H9 (cell line): ENCODE measurements at regions not wholly inside any gene's neighbourhood (a gene's known extent, or its start where the extent isn't known, plus 50 kb on each side); places are given as distances from the start of the nearest gene placed in this dataset.

Experiments used
- DNase-seq: peaks from one replicate; pipeline ENCODE4 v3.0.0-alpha.2; 2017
- H2AFZ ChIP-seq: one replicate; pipeline ENCODE4 v1.6.1; 2013; ENCODE audit warnings: mild to moderate bottlenecking, low read length, control low read depth, moderate library complexity
- H2AK5ac ChIP-seq: 2 replicates; pipeline ENCODE4 v1.6.1; 2013; ENCODE audit warnings: low read length, control low read depth, mixed read lengths; ENCODE audit not compliant: insufficient read length
- H2BK120ac ChIP-seq: one replicate; pipeline ENCODE4 v1.6.1; 2013; ENCODE audit warnings: low read depth, mild to moderate bottlenecking, low read length, control low read depth, inconsistent platforms; ENCODE audit not compliant: poor library complexity, severe bottlenecking
- H2BK12ac ChIP-seq: 2 replicates; pipeline ENCODE4 v1.6.1; 2013; ENCODE audit warnings: low read length, control low read depth, mixed read lengths, low read depth; ENCODE audit not compliant: insufficient read length
- H2BK15ac ChIP-seq: 2 replicates; pipeline ENCODE4 v1.6.1; 2013; ENCODE audit warnings: low read depth, low read length, control low read depth
- H2BK20ac ChIP-seq: one replicate; pipeline ENCODE4 v1.6.1; 2013; ENCODE audit warnings: low read depth, mild to moderate bottlenecking, low read length, control low read depth, inconsistent platforms; ENCODE audit not compliant: poor library complexity, severe bottlenecking
- H2BK5ac ChIP-seq: 2 replicates; pipeline ENCODE4 v1.6.1; 2013; ENCODE audit warnings: low read length, control low read depth, mixed read lengths; ENCODE audit not compliant: insufficient read length
- H3K14ac ChIP-seq: 2 replicates; pipeline ENCODE4 v1.6.1; 2013; ENCODE audit warnings: low read length, control low read depth; ENCODE audit not compliant: insufficient read depth
- H3K18ac ChIP-seq: 2 replicates; pipeline ENCODE4 v1.6.1; 2013; ENCODE audit warnings: low read depth, mild to moderate bottlenecking, mixed read lengths, low read length, control low read depth; ENCODE audit not compliant: insufficient read length
- H3K23ac ChIP-seq: 2 replicates; pipeline ENCODE4 v1.6.1; 2013; ENCODE audit warnings: low read length, control low read depth, mixed read lengths, low read depth; ENCODE audit not compliant: insufficient read length
- H3K23me2 ChIP-seq: 2 replicates; pipeline ENCODE4 v1.6.1; 2013; ENCODE audit warnings: low read depth, mild to moderate bottlenecking, mixed read lengths, low read length, control low read depth; ENCODE audit not compliant: insufficient read length, poor library complexity, severe bottlenecking
- H3K27ac ChIP-seq: 2 replicates; pipeline ENCODE4 v1.5.1; 2013; ENCODE audit warnings: low read length, control low read depth, mixed read lengths, low read depth; ENCODE audit not compliant: insufficient read length
- H3K27me3 ChIP-seq: 2 replicates; pipeline ENCODE4 v1.6.1; 2013; ENCODE audit warnings: low read length, control low read depth, inconsistent platforms; ENCODE audit not compliant: insufficient read depth
- H3K4ac ChIP-seq: 2 replicates; pipeline ENCODE4 v1.6.1; 2013; ENCODE audit warnings: low read depth, mild to moderate bottlenecking, control low read depth, inconsistent platforms, low read length, moderate library complexity
- H3K4me1 ChIP-seq: 2 replicates; pipeline ENCODE4 v1.6.1; 2013; ENCODE audit warnings: low read length, control low read depth, inconsistent platforms; ENCODE audit not compliant: insufficient read depth
- H3K4me2 ChIP-seq: 2 replicates; pipeline ENCODE4 v1.6.1; 2013; ENCODE audit warnings: low read length, control low read depth, mixed read lengths; ENCODE audit not compliant: insufficient read length, insufficient read depth
- H3K56ac ChIP-seq: 2 replicates; pipeline ENCODE4 v1.6.1; 2013; ENCODE audit warnings: low read depth, mild to moderate bottlenecking, mixed read lengths, low read length, control low read depth; ENCODE audit not compliant: insufficient read length
- H3K79me1 ChIP-seq: 2 replicates; pipeline ENCODE4 v1.6.1; 2013; ENCODE audit warnings: low read depth, mild to moderate bottlenecking, moderate library complexity, low read length, control low read depth, inconsistent platforms; ENCODE audit not compliant: insufficient read depth, poor library complexity, severe bottlenecking
- H3K79me2 ChIP-seq: 2 replicates; pipeline ENCODE4 v1.6.1; 2013; ENCODE audit warnings: low read length, control low read depth, inconsistent platforms; ENCODE audit not compliant: insufficient read depth
- H3K9ac ChIP-seq: 2 replicates; pipeline ENCODE4 v1.6.1; 2013; ENCODE audit warnings: low read length, control low read depth, mixed read lengths; ENCODE audit not compliant: insufficient read length; ENCODE audit errors: extremely low read depth
- H3K9me3 ChIP-seq: one replicate; pipeline ENCODE4 v1.6.1; 2013; ENCODE audit warnings: low read depth, low read length, inconsistent platforms; ENCODE audit not compliant: control insufficient read depth
- H3T11ph ChIP-seq: one replicate; pipeline ENCODE4 v1.6.1; 2013; ENCODE audit warnings: mild to moderate bottlenecking, low read length, control low read depth, inconsistent platforms
- H4K20me1 ChIP-seq: one replicate; pipeline ENCODE4 v1.6.1; 2013; ENCODE audit not compliant: control insufficient read depth, insufficient read length, insufficient read depth
- H4K5ac ChIP-seq: 2 replicates; pipeline ENCODE4 v1.6.1; 2013; ENCODE audit warnings: low read depth, mild to moderate bottlenecking, mixed read lengths, low read length, control low read depth; ENCODE audit not compliant: insufficient read length
- H4K8ac ChIP-seq: replicated peaks from 2 replicates; pipeline ENCODE4 v1.6.1; 2013; ENCODE audit warnings: low read length, control low read depth, mixed read lengths, low read depth; ENCODE audit not compliant: insufficient read length
- H4K91ac ChIP-seq: 2 replicates; pipeline ENCODE4 v1.6.1; 2013; ENCODE audit warnings: low read depth, mild to moderate bottlenecking, moderate library complexity, mixed read lengths, low read length, control low read depth; ENCODE audit not compliant: insufficient read length
- H3K27ac Mint-ChIP-seq, 3 experiments: 2 replicates in 2 of 3; 3 replicates in 1 of 3; pipeline ENCODE4 v1.8.0; 2020 to 2021; ENCODE audit warnings: mixed read lengths in 3 of 3, mild to moderate bottlenecking in 1 of 3, moderate library complexity in 1 of 3
- H3K27me3 Mint-ChIP-seq: 2 replicates; pipeline ENCODE4 v1.8.0; 2021; ENCODE audit warnings: low read depth, mild to moderate bottlenecking, moderate library complexity, mixed read lengths
- H3K36me3 Mint-ChIP-seq, 3 experiments: 2 replicates in 2 of 3; 3 replicates in 1 of 3; pipeline ENCODE4 v1.8.0; 2020 to 2021; ENCODE audit warnings: low read depth in 3 of 3, mixed read lengths in 3 of 3; ENCODE audit not compliant: insufficient read depth in 1 of 3
- H3K4me1 Mint-ChIP-seq, 2 experiments: 2 replicates each; pipeline ENCODE4 v1.8.0; 2020; ENCODE audit warnings: mixed read lengths in 2 of 2
- H3K4me3 Mint-ChIP-seq, 2 experiments: 2 replicates in 1 of 2; 3 replicates in 1 of 2; pipeline ENCODE4 v1.8.0; 2020 to 2021; ENCODE audit warnings: mild to moderate bottlenecking in 2 of 2, mixed read lengths in 2 of 2, moderate library complexity in 1 of 2
- H3K9me3 Mint-ChIP-seq, 2 experiments: 2 replicates in 1 of 2; 3 replicates in 1 of 2; pipeline ENCODE4 v1.8.0; 2020; ENCODE audit warnings: mild to moderate bottlenecking in 2 of 2, mixed read lengths in 2 of 2, moderate library complexity in 1 of 2
- WGBS: extraction: QIAGEN DNeasy Blood & Tissue Kit; methylation state at CpG from one replicate; pipeline ENCODE4 v1.1.7; 2013; ENCODE audit warnings: missing lambda C conversion rate, low lambda C conversion rate, mixed read lengths; ENCODE audit not compliant: insufficient read length; ENCODE audit errors: extremely low coverage; 5-methylcytosine and 5-hydroxymethylcytosine counted together
- TF ChIP-seq, protein P1 (sequence below): fragments of 200-600 bp; sonication (generic); conservative IDR thresholded peaks from 3 replicates; pipeline ENCODE4 v1.8.0; 2021; ENCODE audit warnings: antibody characterized with exemption, mild to moderate bottlenecking

- H3K27me3 ChIP-seq = no peaks in the 10 kb centered on the region
- no peaks in the 10 kb centered on the region for H4K20me1 ChIP-seq
- no peak overlapping the region for H2BK120ac ChIP-seq
- H2AFZ ChIP-seq = no peak overlapping the region
- no CpG with 5 or more reads among the region's 1 CpG for WGBS
- no peak for DNase-seq
- Mint-ChIP-seq H3K27me3 (no peaks in the 10 kb centered on the region), H3K9me3 (no peaks in the 10 kb centered on the region; a peak in 3 of 5 replicates), H3K27ac (peak overlapping the region in 1 of 3 experiments; percentile 70; a peak in 2 of 7 replicates), H3K36me3 (peaks cover 0 to 4% (median 0%) of the 10 kb centered on the region in 3 experiments; a peak in 3 of 7 replicates), H3K4me3 (no peak overlapping the region), H3K4me1 (peaks cover 0 to 8% of the 10 kb centered on the region in 2 experiments; a peak in 2 of 4 replicates)
- H3K9ac ChIP-seq = no peak overlapping the region
- H3K4ac ChIP-seq = no peak overlapping the region
- H4K5ac ChIP-seq = no peak overlapping the region
- no peak overlapping the region for H3K14ac ChIP-seq
- no peak overlapping the region for H3K18ac ChIP-seq
- H3K23ac ChIP-seq = no peak overlapping the region
- no peak overlapping the region for H2AK5ac ChIP-seq
- no peak overlapping the region for H4K8ac ChIP-seq
- H3K27ac ChIP-seq = no peak overlapping the region
- H2BK5ac ChIP-seq = no peak overlapping the region
- H3K56ac ChIP-seq = no peak overlapping the region
- H2BK20ac ChIP-seq = no peak overlapping the region
- H3K4me2 ChIP-seq = no peak overlapping the region
- H3K4me1 ChIP-seq = no peaks in the 10 kb centered on the region
- no peaks in the 10 kb centered on the region for H3K79me1 ChIP-seq
- H3K23me2 ChIP-seq = no peaks in the 10 kb centered on the region
- no peaks in the 10 kb centered on the region for H3K9me3 ChIP-seq
- H3K79me2 ChIP-seq = no peaks in the 10 kb centered on the region
- no peak overlapping the region for H4K91ac ChIP-seq
- no peak overlapping the region for H3T11ph ChIP-seq
- no peak overlapping the region for H2BK15ac ChIP-seq
- no peak overlapping the region for H2BK12ac ChIP-seq
- TF ChIP-seq, protein P1, sequence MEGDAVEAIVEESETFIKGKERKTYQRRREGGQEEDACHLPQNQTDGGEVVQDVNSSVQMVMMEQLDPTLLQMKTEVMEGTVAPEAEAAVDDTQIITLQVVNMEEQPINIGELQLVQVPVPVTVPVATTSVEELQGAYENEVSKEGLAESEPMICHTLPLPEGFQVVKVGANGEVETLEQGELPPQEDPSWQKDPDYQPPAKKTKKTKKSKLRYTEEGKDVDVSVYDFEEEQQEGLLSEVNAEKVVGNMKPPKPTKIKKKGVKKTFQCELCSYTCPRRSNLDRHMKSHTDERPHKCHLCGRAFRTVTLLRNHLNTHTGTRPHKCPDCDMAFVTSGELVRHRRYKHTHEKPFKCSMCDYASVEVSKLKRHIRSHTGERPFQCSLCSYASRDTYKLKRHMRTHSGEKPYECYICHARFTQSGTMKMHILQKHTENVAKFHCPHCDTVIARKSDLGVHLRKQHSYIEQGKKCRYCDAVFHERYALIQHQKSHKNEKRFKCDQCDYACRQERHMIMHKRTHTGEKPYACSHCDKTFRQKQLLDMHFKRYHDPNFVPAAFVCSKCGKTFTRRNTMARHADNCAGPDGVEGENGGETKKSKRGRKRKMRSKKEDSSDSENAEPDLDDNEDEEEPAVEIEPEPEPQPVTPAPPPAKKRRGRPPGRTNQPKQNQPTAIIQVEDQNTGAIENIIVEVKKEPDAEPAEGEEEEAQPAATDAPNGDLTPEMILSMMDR = no peak
Measured at GRCh38 chr21:28798798-28799197, 193.9 kb downstream of the LTN1 start.
